GM19372 (cell line): ENCODE measurements at regions not wholly inside any gene's neighbourhood (a gene's known extent, or its start where the extent isn't known, plus 50 kb on each side); places are given as distances from the start of the nearest gene placed in this dataset.
"Not testable (repeated sequence)": the region's sequence is repeated elsewhere in the genome, so short reads cannot be mapped to it uniquely, and the experiment has no call there.

Experiments
- ATAC-seq: cut with Tn5 transposase; IDR thresholded peaks from one replicate; pipeline ENCODE4 v1.9.1; 2021; ENCODE audit warnings: mild to moderate bottlenecking, low read depth, moderate library complexity; ENCODE audit not compliant: unreplicated experiment

- ATAC-seq = no peak
Observed at GRCh38 chr18:70732916-70733315, 444.1 kb downstream of the SOCS6 start.

GRCh38 chr18:70732188-70732587, 443.3 kb downstream of the SOCS6 start:
- ATAC-seq = no peak

- no peak for ATAC-seq
Observed at GRCh38 chr18:70720607-70721006, 431.8 kb downstream of the SOCS6 start.

GRCh38 chr18:70709720-70710119, 420.9 kb downstream of the SOCS6 start:
- no peak for ATAC-seq

- ATAC-seq = no peak
Observed at GRCh38 chr18:70709144-70709543, 420.3 kb downstream of the SOCS6 start.

GRCh38 chr18:70705831-70706416, 417.1 kb downstream of the SOCS6 start:
- no peak for ATAC-seq

- ATAC-seq = no peak
Observed at GRCh38 chr18:70700496-70700895, 411.7 kb downstream of the SOCS6 start.

GRCh38 chr18:70698574-70698973, 409.7 kb downstream of the SOCS6 start:
- ATAC-seq = no peak

- ATAC-seq = no peak
Observed at GRCh38 chr18:70693246-70693645, 404.4 kb downstream of the SOCS6 start.

- ATAC-seq = not testable (repeated sequence)
Observed at GRCh38 chr18:70689765-70690164, 400.9 kb downstream of the SOCS6 start.

GRCh38 chr18:70688286-70688685, 399.4 kb downstream of the SOCS6 start:
- ATAC-seq = no peak

- ATAC-seq = no peak
Observed at GRCh38 chr18:70684821-70685220, 396.0 kb downstream of the SOCS6 start.

GRCh38 chr18:70683263-70683662, 394.4 kb downstream of the SOCS6 start:
- ATAC-seq = no peak

- no peak for ATAC-seq
Observed at GRCh38 chr18:70674896-70675295, 386.1 kb downstream of the SOCS6 start.

- no peak for ATAC-seq
Observed at GRCh38 chr18:70673831-70674230, 385.0 kb downstream of the SOCS6 start.

- ATAC-seq = no peak
Observed at GRCh38 chr18:70672581-70672980, 383.7 kb downstream of the SOCS6 start.

- ATAC-seq = no peak
Observed at GRCh38 chr18:70671889-70672565, 383.2 kb downstream of the SOCS6 start.

- no peak for ATAC-seq
Observed at GRCh38 chr18:70666936-70667335, 378.1 kb downstream of the SOCS6 start.

- ATAC-seq = no peak
Observed at GRCh38 chr18:70663141-70663540, 374.3 kb downstream of the SOCS6 start.

GRCh38 chr18:70662588-70662987, 373.7 kb downstream of the SOCS6 start:
- no peak for ATAC-seq

- ATAC-seq = no peak
Observed at GRCh38 chr18:70659036-70659925, 370.4 kb downstream of the SOCS6 start.
